PC-9 (cell line): ENCODE measurements at regions not wholly inside any gene's neighbourhood (a gene's known extent, or its start where the extent isn't known, plus 50 kb on each side); places are given as distances from the start of the nearest gene placed in this dataset.

Experiments
- BruUV-seq: library from RNA; stranded (reverse); fragments of 400-500 nt; replicated peaks from 2 replicates; lab custom pipeline; 2021; lab: Mats Ljungman, UMichigan
- CTCF ChIA-PET: fragments of 300-600 bp; sonication (Branson Sonifier 250); formaldehyde crosslinking; loops from one replicate; lab custom pipeline; 2022; ENCODE audit warnings: antibody characterized with exemption; lab: Charles Lee
- POLR2A ChIA-PET: fragments of 300-600 bp; sonication (Branson Sonifier 250); formaldehyde crosslinking; loops from one replicate; lab custom pipeline; 2022; ENCODE audit warnings: antibody characterized with exemption; ENCODE audit not compliant: unreplicated experiment; lab: Charles Lee
- DNase-seq, 2 experiments: peaks; one replicate each; pipeline versions ENCODE4 v3.0.0 to v3.0.0-alpha.2; 2015 to 2022; ENCODE audit warnings: mixed read lengths in 1 of 2
- H2AFZ ChIP-seq: fragments of 200-600 bp; sonication (generic); 2 replicates; pipeline ENCODE4 v1.8.1; 2017; ENCODE audit warnings: antibody characterized with exemption
- H3F3A ChIP-seq: fragments of 200-600 bp; sonication (generic); 2 replicates; pipeline ENCODE4 v1.8.1; 2017; ENCODE audit warnings: antibody characterized with exemption, mild to moderate bottlenecking, low read depth; ENCODE audit not compliant: insufficient read depth
- H3K27ac ChIP-seq: fragments of 200-600 bp; sonication (generic); 2 replicates; pipeline ENCODE4 v1.6.1; 2016; ENCODE audit warnings: mixed run types
- H3K27me3 ChIP-seq: fragments of 200-600 bp; sonication (generic); 2 replicates; pipeline ENCODE4 v1.6.1; 2016; ENCODE audit warnings: low read depth, mixed run types; ENCODE audit not compliant: insufficient read depth
- H3K36me3 ChIP-seq: fragments of 200-600 bp; sonication (generic); 2 replicates; pipeline ENCODE4 v1.6.1; 2016; ENCODE audit warnings: low read depth, mixed run types
- H3K4me1 ChIP-seq: fragments of 200-600 bp; sonication (generic); replicated peaks from 2 replicates; pipeline ENCODE4 v1.6.1; 2016; ENCODE audit warnings: mixed run types; ENCODE audit not compliant: insufficient read depth
- H3K4me2 ChIP-seq: fragments of 200-600 bp; sonication (generic); 2 replicates; pipeline ENCODE4 v1.6.1; 2017; ENCODE audit warnings: mixed run types
- H3K4me3 ChIP-seq: fragments of 200-600 bp; sonication (generic); 2 replicates; pipeline ENCODE4 v1.6.1; 2016; ENCODE audit warnings: mixed run types
- H3K79me2 ChIP-seq: fragments of 200-600 bp; sonication (generic); 2 replicates; pipeline ENCODE4 v1.6.1; 2017; ENCODE audit warnings: low read depth, mixed run types
- H3K9me2 ChIP-seq: fragments of 200-600 bp; sonication (generic); 2 replicates; pipeline ENCODE4 v1.8.1; 2017; ENCODE audit warnings: mild to moderate bottlenecking; ENCODE audit not compliant: insufficient read depth
- H3K9me3 ChIP-seq: fragments of 200-600 bp; sonication (generic); 2 replicates; pipeline ENCODE4 v1.8.1; 2016; ENCODE audit warnings: low read depth; ENCODE audit not compliant: insufficient read depth
- H4K20me1 ChIP-seq: fragments of 200-600 bp; sonication (generic); 2 replicates; pipeline ENCODE4 v1.8.1; 2017; ENCODE audit not compliant: insufficient read depth
- CTCF ChIP-seq: fragments of 200-600 bp; sonication (generic); conservative IDR thresholded peaks from 2 replicates; pipeline ENCODE4 v1.6.1; 2017; ENCODE audit warnings: mixed run types, antibody characterized with exemption, mild to moderate bottlenecking, moderate library complexity
- EZH2 ChIP-seq: fragments of 200-600 bp; sonication (generic); IDR thresholded peaks from 2 replicates; pipeline ENCODE4 v1.8.0; 2017; ENCODE audit warnings: antibody characterized with exemption, low read depth
- intact Hi-C: fragments of 100-400 bp; cut with micrococcal nuclease; formaldehyde crosslinking; loops from one replicate; pipeline ENCODE4 v1.10.0; 2022; ENCODE audit not compliant: unreplicated experiment

GRCh38 chr11:35084817-35085440 lies 54.0 kb upstream of the CD44 start:
- H3K9me2 ChIP-seq = no peaks in the 10 kb centered on the region

GRCh38 chr11:35085531-35086165 lies 53.3 kb upstream of the CD44 start:
- Histone ChIP-seq H3K9me2 (no peaks in the 10 kb centered on the region), H3K4me1 (peaks cover 52% of the 10 kb centered on the region), H3K9me3 (0 out of 2 replicates have a peak, but pooled peaks cover 9% of the 10 kb centered on the region), H3K79me2 (no peaks in the 10 kb centered on the region), H3K4me3 (no peak overlapping the region), H4K20me1 (no peaks in the 10 kb centered on the region), H3K27ac (no peak overlapping the region), H3K36me3 (no peaks in the 10 kb centered on the region), H2AFZ (no peak overlapping the region), H3F3A (peaks cover 40% of the 10 kb centered on the region), H3K4me2 (no peak overlapping the region), H3K27me3 (no peaks in the 10 kb centered on the region)
- TF ChIP-seq EZH2 (no peak), CTCF (no peak)
- BruUV-seq = no TSS peak
- intact Hi-C loops = loop anchor here (10.0 kb wide), 1 partner anchor 209 kb away; no protein-coding TSS in a partner anchor
- DNase-seq = no peak
- ChIA-PET CTCF (no interaction called here), POLR2A (no interaction called here)

More at GRCh38 chr11:35084817-35085440, 54.0 kb upstream of the CD44 start:
- no peaks in the 10 kb centered on the region for H3K79me2 ChIP-seq
- no peak overlapping the region for H3K4me3 ChIP-seq
- no peaks in the 10 kb centered on the region for H3K27me3 ChIP-seq
- H3K4me1 ChIP-seq = peaks cover 57% of the 10 kb centered on the region
- POLR2A ChIA-PET = no interaction called here
- no peaks in the 10 kb centered on the region for H3K36me3 ChIP-seq
- H3K4me2 ChIP-seq = peak overlapping the region; percentile 69
- CTCF ChIA-PET = no interaction called here
- H4K20me1 ChIP-seq = no peaks in the 10 kb centered on the region
- peaks cover 40% of the 10 kb centered on the region for H3F3A ChIP-seq
- TF ChIP-seq CTCF (no peak), EZH2 (no peak)
- no peak for DNase-seq
- no TSS peak for BruUV-seq
- 0 out of 2 replicates have a peak, but pooled peaks cover 9% of the 10 kb centered on the region for H3K9me3 ChIP-seq
- no peak overlapping the region for H2AFZ ChIP-seq
- intact Hi-C loops = loop anchor here (10.0 kb wide), 1 partner anchor 210 kb away; no protein-coding TSS in a partner anchor
- peak overlapping the region; percentile 85 for H3K27ac ChIP-seq

- CTCF ChIA-PET = no interaction called here
- no peaks in the 10 kb centered on the region for H3K9me2 ChIP-seq
- POLR2A ChIA-PET = no interaction called here
Observed at GRCh38 chr11:35087648-35088047, 51.3 kb upstream of the CD44 start.

More at GRCh38 chr11:35087648-35088047, 51.3 kb upstream of the CD44 start:
- no peaks in the 10 kb centered on the region for H4K20me1 ChIP-seq
- H3K27ac ChIP-seq = no peak overlapping the region
- H3K79me2 ChIP-seq = no peaks in the 10 kb centered on the region
- no peak overlapping the region for H3K4me2 ChIP-seq
- no peaks in the 10 kb centered on the region for H3K27me3 ChIP-seq
- intact Hi-C loops = loop anchor here (10.0 kb wide), 1 partner anchor 207 kb away; no protein-coding TSS in a partner anchor
- TF ChIP-seq CTCF (no peak), EZH2 (no peak)
- no peak overlapping the region for H3K4me3 ChIP-seq
- H3F3A ChIP-seq = peaks cover 28% of the 10 kb centered on the region
- H3K36me3 ChIP-seq = no peaks in the 10 kb centered on the region
- 0 out of 2 replicates have a peak, but pooled peaks cover 10% of the 10 kb centered on the region for H3K9me3 ChIP-seq
- no TSS peak for BruUV-seq
- DNase-seq = no peak
- H3K4me1 ChIP-seq = peaks cover 40% of the 10 kb centered on the region
- no peak overlapping the region for H2AFZ ChIP-seq
